ENCODE measurements at regions not wholly inside any gene's neighbourhood (a gene's known extent, or its start where the extent isn't known, plus 50 kb on each side); places are given as distances from the start of the nearest gene placed in this dataset.

DNA sequence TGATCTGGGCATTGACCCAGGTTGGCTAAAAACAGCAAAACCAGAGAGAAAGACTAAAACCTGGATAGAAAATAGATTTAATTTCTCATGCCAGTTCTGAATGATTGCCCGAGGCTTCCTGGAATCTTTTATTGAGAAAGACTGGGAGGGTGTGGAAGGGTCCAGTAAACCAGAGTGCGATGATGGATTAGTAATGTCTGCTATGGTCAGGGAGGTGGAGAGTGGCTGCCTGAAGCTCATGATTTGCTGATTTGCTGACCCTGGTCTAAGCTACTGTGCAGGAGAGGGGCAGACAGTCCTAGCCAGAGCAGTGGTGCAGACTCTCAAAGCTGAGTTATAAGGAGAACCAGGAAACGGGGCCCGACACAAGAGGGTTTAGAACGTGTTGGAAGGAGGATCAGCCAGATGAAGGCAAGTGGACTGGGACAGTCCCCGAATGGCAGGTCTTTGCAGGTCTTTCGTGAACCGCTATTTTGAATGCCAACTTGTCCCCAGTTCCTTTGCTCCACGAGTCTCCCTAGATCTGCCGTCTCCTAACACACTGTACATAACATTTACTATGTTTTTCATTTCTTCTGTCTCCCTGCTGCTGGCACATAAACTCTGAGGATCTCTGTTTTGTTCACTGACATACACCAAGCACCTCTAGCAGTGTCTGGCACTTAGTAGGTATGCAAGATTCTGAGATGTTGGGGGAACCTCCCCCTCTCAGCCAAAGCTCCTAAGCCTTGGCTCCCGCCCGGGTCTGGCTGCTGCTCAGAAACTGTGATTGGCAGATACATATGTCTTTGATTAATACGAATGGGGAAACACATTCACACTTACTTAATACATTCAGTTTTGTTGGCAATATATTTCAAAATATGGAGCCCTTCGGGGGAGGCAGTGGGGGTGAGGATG is 237.3 kb upstream of the TNRC6C start:
- DNase-seq: peak; percentile 2

DNA sequence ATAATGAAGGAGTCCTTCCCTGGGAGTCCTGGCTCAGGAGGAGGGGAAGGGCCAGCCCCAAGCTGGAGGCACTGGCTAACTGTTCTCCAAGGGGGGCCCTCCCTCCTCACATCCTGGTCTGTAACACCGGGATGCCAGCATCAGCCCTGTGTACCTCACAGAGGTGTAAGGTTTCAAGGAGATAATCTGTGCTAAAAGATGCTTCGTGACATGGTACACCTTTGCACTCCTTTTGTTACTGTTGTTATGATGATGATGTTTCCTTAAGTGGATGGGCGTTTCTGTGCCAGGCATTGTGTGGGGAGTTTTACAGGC is 236.7 kb upstream of the TNRC6C start:
- no peak for DNase-seq

DNA sequence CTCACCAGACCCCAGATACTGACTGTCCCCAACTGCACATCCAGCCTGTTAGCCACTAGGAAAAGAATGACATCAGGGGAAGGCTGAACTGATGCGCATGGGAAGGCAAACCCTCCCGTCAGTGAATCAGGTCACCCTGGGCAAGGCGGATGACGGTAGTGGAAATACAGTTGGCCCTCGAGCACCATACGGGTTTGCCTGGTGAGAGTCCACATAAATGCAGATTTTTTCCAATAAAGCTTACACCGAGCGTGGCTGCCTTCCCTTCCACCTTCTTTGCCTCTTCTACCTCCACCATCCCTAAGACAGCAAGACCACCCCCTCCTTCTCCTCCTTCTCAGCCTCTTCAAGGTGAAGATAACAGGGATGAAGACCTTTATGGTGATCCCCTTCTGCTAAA is 236.1 kb upstream of the TNRC6C start:
- DNase-seq: peak; percentile 2

DNA sequence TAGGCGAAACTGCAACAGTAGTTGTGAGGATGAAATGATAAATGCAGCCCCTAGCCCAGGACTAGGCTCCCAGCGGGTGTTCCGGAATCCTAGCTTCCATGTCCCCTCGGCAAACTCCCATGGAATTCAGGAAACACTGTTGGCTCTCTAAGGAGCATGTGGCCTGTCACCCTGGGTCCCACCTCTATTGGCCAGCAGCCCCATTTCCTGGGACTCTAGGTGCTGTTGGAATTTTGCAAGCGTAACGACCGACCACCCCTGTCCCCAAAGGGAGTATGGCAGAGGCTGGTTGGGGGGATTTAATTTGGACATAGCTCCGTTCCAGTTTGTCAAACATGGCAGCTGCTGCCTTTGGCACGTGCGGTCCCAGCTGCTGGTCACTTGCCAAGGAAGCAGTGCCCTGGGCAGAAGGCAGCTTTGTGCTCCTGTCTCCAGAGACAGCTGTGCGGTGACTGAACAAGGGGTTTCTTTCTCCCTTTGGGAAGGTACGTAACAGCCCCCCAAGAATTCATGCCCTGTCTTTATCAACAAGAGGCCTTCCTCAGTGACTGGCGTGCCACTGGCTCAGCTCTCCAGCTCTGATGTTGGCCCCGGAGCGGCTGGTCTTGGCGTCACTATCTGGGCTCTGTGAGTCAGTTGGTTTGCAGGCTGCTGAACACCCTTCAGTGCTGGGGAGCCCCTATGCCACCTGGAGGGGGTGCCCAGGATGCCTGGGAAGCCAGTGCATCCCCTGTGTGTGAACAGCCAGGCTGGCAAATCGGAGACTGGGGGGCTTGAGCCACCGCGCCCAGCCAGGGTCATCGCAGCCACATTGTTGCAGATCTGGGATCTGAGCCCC is 235.2 kb upstream of the TNRC6C start:
- peak; percentile 2 for DNase-seq

DNA sequence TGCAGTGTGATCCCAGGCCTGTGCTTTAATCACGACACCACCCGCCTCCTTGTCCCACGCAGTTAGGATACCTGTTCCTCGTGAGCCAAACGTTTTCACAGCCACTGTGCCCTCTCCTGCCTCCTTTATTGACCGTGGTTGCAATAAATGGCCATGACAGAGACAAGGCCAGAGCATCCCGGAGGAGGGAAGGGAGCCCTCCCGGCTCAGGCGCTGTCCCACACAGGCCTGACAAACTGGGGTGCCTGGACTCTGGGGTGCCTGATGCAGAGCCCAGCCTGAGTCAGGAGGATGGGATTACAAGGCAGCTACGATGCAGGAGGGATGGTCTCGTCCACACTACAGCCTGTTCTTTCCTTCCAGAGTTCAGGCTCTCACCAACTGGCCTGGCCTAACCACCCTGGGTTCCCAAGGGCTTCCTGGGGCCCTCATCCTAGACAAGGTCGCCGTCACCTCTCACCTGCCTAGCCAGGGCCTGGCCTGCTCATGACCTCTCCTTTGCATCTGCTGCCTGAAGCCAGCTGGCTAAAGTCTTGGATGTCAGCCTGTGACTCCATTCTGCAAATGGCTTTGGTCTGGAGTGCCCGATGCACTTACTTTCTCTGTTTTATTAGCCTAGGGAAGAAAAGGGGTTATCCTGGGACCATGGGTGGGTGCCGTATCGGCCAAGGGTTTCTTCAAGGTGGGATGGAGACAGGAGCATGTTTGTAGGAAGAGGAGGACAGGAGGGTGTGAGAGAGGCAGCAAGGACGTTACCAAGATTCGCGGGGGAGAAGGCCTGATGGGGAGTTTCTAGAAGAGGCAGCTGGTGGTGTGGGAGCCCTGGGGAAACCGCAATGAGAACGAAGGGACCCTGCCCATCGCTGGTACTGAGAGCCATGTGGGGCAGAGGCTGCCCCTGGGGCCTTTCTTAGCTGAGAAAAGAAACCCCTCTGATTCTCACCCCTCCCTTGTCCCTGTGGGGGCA is 234.3 kb upstream of the TNRC6C start:
- peak; percentile 2 for DNase-seq

DNA sequence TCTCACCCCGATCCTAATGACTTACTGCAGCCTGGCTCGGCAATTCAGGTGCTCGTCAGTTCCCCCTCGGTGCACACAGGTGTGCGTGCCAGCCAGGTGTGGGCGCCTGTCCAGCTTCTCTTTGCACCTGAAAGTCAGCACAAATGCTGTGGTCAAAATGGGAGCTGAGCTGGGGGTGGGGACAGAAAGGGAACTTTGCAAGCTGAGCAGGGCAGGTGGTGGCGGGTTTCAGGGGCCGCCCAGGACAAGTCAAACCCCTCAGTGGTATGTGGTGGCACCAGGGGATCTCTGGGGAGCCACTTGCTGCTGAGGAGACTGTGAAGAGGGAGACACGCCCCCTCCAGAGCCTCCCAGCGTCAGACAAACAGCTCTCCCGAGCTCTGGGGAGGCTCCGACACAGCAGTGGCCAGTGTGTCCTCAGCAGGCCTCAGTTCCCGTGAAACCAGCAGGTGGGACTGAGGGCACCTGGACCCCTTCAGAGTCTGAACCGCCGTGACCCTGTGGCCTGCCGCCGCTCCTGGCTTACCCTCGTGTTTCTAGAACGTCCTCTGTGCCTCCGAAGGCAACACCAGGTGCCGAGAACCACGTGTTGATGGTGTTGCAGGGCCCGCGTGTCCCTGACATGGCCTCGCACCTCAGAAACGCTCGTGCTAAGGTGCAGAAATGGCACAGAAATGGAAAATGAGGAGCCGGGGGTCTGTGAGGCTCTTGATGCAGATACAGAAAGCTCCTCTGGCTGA is 233.5 kb upstream of the TNRC6C start:
- DNase-seq: peak; percentile 1

DNA sequence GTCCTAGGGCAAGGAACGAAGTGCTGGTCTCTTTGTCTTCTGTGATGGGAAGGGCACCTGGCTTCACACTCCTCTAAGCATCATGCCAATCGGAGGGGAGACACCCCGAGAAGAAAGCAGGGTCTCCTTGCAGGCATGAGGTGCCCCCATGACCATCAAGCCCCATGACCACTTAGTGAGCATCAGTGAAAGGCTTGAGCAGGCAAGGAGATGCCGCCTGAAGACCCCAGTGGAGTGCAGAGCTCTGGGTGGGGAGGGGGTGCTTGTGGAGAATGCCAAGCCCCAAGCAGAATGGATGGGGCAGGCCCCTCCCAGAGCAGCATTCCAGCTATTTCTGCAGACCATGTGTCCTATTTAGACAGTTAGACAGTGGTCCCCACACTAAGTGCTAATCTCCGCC is 232.7 kb upstream of the TNRC6C start:
- peak; percentile 1 for DNase-seq

DNA sequence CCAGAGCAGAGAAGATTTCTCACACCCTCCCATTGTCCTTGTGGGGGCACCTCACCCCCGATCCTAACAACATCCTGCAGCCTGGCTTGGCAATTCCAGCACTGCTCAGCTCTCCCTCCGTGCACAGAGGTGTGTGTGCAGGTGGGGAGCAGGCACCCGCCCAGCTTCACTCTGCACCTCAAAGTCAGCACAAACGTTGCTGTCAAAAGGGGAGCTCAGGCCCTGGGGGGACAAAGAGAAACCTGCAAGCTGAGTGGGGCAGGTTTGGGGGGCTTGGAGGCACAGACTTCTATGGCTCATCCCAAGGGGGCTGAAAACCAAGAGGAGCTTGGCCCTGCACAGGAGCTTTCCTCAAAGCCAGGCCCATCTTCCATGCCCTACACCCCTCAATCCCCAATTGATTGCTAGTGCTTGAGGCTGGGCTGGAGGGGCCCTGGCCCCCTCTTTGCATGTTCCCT is 231.9 kb upstream of the TNRC6C start:
- peak; percentile 1 for DNase-seq

DNA sequence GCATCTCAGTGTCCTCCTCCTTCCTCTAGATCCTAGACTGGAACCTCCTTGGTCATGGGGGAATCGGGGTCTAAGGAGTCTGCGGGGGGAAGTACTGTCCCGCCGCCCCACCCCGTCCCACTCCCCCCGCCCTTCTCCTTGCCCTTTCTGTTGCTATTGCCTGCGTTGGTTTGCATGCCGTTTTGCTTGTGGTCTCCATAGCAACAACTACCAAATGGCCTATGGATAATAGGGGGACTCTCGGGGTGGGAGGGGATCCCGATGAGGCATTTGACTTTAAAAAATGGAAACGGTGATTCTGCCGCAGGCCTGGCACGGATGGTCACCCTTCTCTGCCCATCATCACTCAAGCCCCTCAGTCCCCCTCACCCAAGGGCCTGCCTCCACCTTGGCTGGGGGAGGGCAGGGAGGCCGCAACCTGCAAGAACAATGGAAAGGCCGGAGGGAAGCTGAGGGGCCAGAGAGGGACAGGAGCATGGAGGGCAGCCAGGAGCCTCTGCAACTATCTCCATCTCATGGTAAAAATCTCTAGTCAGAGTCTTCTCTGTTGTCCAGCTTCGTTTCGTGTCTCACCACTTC is 231.4 kb upstream of the TNRC6C start:
- no peak for DNase-seq

DNA sequence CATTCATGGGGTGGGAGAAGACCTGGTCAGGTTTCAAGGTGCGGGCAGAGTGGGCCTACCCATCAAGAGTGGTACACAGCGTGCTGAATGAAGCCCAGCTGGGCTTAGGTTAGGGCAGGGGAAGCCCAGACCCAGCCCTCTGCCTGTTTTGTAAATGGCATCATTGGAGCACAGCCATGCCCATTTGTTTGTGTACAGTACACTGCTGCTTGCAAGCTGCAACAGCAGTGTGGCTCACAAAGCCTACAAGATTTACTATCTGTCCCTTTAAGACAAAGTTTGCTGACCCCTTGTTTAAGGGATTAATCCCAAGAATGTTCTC is 230.1 kb upstream of the TNRC6C start:
- peak; percentile 2 for DNase-seq

DNA sequence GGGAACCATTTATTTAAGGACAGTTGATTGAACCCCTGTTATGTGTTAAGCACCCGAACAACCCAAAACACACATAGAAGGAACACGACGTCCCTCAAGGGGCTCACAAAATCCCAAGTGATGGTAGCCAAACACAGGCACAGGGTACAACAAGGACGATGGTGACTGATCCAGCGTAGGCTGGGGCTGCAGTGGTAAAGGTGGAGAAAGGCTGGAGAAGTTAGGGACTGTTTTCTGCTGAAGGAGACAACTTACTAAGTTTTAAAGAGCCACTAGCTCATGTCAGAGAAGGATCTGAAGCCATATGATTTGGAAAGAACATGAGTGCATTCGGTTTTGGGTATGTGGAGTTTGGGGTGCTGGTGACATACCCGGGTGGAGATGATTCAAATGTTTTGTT is 229.6 kb upstream of the TNRC6C start:
- no peak for DNase-seq

DNA sequence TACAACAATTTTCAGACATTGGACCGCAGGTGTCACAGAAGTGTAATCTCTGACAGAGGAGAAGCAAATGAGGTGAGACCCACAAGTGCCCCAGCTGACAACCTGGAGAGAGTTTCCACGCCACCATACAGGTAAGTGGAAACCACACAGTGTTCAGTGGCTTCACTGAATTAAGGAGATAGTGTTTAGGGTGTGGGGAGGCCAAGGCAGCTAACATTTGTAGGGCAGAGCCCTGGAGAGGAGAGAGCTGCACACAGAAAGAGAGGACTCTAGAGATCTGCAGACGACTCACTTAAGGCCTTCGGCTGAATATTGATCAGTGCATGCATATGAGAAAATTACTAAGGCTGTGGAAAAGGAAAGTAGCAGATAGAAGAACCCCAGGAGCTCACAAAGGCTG is 228.9 kb upstream of the TNRC6C start:
- peak; percentile 2 for DNase-seq

DNA sequence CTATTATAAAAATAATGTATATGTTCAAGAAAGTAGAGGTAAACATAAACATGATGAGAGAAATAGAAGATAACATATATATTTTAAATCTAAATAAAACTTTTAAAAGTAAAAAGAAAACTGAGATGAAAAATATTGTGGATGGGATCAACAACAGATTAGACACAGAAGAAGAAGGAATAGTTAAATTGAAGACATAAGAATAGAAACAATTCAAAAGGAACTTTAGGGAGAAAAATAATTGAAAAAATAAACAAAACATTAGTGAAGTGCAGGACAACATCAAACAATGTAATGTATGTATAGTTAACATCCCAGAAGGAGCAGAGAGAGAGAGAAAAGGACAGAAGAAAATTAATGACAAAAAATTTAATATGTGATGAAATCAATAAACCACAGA is 228.1 kb upstream of the TNRC6C start:
- no peak for DNase-seq

DNA sequence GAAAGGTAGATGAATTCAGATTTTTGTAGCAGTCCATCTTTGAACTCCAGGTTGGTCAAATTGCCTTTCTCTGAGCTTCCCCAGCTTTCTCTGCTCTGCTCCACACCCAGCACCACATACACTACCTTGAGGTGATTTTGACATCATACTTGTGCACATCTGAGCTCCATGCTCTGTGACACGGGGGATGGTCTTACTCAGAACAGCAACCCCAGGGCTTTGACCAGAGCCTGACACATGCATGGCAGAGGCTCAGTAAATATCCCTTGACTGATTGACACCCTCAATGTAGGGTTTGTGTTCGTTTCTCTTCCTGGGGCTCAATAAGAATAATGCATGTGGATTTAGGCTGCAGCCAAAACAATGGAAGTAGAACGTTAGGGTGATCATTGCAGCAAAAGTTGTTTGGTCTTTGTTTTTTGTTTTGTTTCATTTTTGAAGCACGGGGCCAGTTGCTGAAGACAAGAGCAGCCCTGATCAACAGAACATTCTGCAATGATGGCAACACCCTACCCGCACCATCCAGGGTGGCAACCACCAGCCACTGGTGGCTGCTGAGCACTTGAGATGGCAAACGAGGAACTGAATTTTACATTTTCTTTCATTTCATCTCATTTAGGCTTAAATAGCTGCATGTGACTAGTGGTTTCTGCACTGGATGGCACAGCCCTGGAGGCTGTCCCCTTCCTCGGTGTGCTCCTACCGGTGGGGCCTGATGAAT is 224.8 kb upstream of the TNRC6C start:
- peak; percentile 2 for DNase-seq

DNA sequence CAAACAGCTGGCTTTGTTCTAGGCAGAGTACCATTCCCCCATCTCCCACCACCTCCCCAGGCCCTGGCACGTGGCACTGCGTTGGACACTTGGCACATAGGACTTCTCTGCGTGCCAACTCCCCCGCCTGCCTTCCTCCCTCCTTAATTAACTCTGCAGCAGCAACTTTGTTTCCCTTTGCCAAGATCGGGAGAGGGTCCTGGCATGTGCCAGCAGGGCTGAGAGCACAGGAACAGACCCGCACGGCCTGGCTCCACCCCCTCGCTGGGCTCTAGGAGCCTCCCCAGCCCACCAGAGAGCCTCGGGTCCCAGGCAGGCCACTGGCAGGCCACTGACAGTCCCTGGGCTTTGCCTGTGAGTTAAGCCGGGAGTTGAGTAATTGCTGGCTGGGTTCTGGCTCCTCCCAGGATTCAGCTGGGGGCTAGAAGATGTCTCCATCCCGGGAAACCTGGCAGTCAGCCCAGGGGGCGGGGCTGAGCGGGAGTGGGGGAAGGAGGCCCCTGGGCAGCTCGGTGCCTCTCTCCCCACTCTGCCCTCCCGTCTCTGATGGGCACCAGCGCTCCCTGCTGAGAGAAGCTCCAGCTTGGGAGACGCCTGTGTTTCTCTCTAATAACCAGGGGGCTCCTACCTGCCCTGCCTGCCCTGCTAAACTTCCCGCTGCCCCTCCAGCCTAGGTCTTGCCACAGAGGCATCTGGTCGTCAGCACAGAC is 224.0 kb upstream of the TNRC6C start:
- peak; percentile 2 for DNase-seq

DNA sequence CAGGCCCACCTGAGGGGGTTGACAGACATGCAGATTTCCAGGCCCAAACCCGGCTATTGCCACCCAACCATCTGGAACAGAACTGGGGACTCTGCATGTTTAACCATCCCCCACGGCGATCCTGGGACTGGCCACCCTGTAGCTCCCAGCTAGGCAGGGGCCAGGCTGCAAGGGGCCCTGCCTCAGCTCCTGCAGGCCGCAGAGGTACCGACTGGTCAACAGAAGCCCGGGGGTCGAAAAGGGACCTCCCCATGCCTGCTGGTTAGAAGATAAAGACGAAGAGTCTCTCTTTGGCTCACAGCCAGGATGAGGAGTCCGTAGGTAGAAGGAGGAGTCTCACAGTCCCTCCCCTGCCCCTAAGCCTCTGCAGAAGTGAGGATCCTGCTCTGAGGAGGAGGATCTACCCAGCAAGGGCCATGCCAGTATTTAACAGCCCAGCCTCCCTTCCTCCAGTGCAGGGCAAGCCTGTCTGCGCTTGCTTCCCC is 223.4 kb upstream of the TNRC6C start:
- DNase-seq: peak; percentile 1

DNA sequence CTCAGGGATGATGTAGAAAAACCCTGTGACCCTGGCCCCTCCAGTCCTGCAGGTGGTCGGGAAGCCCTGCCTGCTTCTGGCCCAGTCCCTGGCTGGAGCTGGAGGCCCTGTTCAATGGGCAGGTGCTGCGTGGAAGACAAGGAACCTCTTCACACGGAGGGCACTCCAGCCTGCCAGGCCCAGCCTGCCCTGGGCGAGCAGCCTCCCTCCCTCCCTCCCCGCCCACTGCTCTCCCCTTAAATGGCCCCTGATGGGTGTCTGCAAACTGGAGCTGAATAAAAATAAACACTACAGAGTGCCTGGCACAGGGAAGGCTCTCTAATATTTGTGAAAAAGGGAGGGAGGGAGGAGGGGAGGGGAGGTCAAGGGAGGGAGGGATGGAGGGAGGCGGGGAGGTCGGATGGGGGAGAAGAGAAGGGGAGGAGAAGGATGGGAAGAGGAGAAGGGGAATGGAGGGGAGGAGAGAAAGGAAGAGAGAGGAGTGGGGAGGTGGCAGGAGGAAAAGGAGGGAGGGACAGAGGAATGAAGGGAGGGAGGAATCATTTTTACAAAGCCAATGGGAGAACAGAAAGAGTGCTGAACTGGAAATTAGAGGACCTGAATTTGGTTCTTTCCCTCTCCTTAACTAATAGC is 222.8 kb upstream of the TNRC6C start:
- DNase-seq: peak; percentile 1

DNA sequence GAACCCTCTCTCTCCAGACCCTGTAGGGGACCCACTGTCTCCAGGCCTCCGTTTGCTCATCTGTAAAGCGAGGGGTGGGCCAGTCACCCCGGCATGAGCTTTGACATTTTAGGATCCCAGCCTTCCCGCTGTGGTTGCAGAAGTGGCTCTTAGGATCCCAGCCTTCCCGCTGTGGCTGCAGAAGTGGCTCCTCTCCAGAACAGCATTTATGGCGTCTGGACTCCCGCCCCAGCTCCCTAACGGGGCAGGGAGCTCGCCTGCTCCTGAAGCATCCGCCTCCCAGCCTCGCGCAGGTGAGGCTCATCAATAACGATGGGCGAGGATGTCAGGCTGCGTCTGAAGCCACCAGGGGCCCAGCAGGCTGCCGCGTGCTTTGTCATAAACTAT is 222.3 kb upstream of the TNRC6C start:
- DNase-seq: no peak

DNA sequence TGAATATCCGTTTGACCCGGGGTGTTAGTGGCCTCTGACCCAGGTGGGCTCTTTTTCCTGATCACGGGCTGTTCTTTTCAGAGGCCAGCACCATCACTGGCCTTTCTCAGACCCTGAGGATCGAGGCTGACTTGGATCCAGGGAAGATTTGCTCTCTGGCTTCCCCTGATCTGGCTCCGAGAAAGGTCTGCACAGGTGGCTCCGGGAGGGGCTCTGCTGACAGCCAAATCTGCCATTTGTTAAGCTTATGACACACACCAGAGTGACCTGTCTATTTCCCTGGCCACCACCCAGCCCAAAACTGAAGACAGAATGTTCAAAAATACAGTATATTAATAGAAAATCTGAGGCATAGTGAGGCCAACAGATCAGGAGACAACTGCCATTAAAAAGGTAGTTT is 221.8 kb upstream of the TNRC6C start:
- DNase-seq: no peak

Measured in stimulated activated CD4-positive, alpha-beta T cell treated with anti-CD3 and anti-CD28 coated beads, Interleukin-4, amount 100 ng/mL, for 24 hours (primary cell).